IMR-90 (cell line): ENCODE measurements at regions not wholly inside any gene's neighbourhood (a gene's known extent, or its start where the extent isn't known, plus 50 kb on each side); places are given as distances from the start of the nearest gene placed in this dataset.

Experiments
- ATAC-seq: fragments of 200-7000 bp; cut with Tn5 transposase; 2 replicates; pipeline ENCODE4 v1.9.1; 2020; ENCODE audit warnings: low read depth, mild to moderate bottlenecking, moderate library complexity
- BruUV-seq: library from RNA; stranded (reverse); fragments of 400-500 nt; replicated peaks from 2 replicates; lab custom pipeline; 2021; lab: Mats Ljungman, UMichigan
- CTCF ChIA-PET: fragments of 300-600 bp; formaldehyde crosslinking; extraction: SDS; loops from one replicate; lab custom pipeline; 2021; ENCODE audit warnings: antibody characterized with exemption; lab: Yijun Ruan, JAX
- POLR2A ChIA-PET: fragments of 300-600 bp; sonication (Branson Sonifier 250); formaldehyde crosslinking; loops from one replicate; lab custom pipeline; 2022; ENCODE audit warnings: antibody characterized with exemption; ENCODE audit not compliant: unreplicated experiment; lab: Charles Lee
- DNase-seq: peaks from one replicate; pipeline ENCODE4 v3.0.0; 2013
- H2AFZ ChIP-seq: replicated peaks from 2 replicates; pipeline ENCODE3; 2013; ENCODE audit warnings: low read length, mild to moderate bottlenecking; ENCODE audit not compliant: poor library complexity
- H2AK5ac ChIP-seq: 2 replicates; pipeline ENCODE4 v1.6.1; 2013; ENCODE audit warnings: low read depth, low read length, inconsistent platforms
- H2AK9ac ChIP-seq: replicated peaks from 2 replicates; pipeline ENCODE3; 2013; ENCODE audit warnings: mild to moderate bottlenecking, low read depth, low read length, moderate library complexity; ENCODE audit not compliant: poor library complexity
- H2BK120ac ChIP-seq: 2 replicates; pipeline ENCODE4 v1.6.1; 2013; ENCODE audit warnings: low read depth, low read length, inconsistent platforms
- H2BK15ac ChIP-seq: 3 replicates; pipeline ENCODE4 v1.6.1; 2013; ENCODE audit warnings: low read depth, low read length, inconsistent platforms
- H2BK20ac ChIP-seq: 2 replicates; pipeline ENCODE4 v1.6.1; 2013; ENCODE audit warnings: low read depth, mild to moderate bottlenecking, inconsistent platforms, low read length, moderate library complexity
- H2BK5ac ChIP-seq: 2 replicates; pipeline ENCODE4 v1.6.1; 2013; ENCODE audit warnings: mild to moderate bottlenecking, low read depth, low read length, inconsistent platforms; ENCODE audit not compliant: poor library complexity, severe bottlenecking
- H3K14ac ChIP-seq: replicated peaks from 2 replicates; pipeline ENCODE4 v1.6.1; 2013; ENCODE audit warnings: low read depth, low read length, inconsistent platforms
- H3K18ac ChIP-seq: 2 replicates; pipeline ENCODE4 v1.6.1; 2013; ENCODE audit warnings: low read depth, low read length, control low read depth
- H3K23ac ChIP-seq: 2 replicates; pipeline ENCODE4 v1.6.1; 2013; ENCODE audit warnings: low read depth, low read length, inconsistent platforms
- H3K27ac ChIP-seq: 2 replicates; pipeline ENCODE4 v1.5.1; 2013; ENCODE audit warnings: mild to moderate bottlenecking, control low read depth, low read length; ENCODE audit not compliant: insufficient read depth
- H3K27me3 ChIP-seq: 2 replicates; pipeline ENCODE4 v1.6.1; 2013; ENCODE audit warnings: low read length; ENCODE audit not compliant: control insufficient read depth, insufficient read depth
- H3K36me3 ChIP-seq: 2 replicates; pipeline ENCODE4 v1.6.1; 2013; ENCODE audit warnings: low read length, mixed read lengths; ENCODE audit not compliant: control insufficient read depth, insufficient read depth
- H3K4ac ChIP-seq: 2 replicates; pipeline ENCODE4 v1.6.1; 2013; ENCODE audit warnings: low read depth, low read length, inconsistent platforms
- H3K4me1 ChIP-seq: 2 replicates; pipeline ENCODE4 v1.6.1; 2013; ENCODE audit warnings: low read length, mixed read lengths; ENCODE audit not compliant: control insufficient read depth, insufficient read depth
- H3K4me2 ChIP-seq: 2 replicates; pipeline ENCODE4 v1.6.1; 2013; ENCODE audit warnings: low read depth, mild to moderate bottlenecking, control low read depth, low read length, moderate library complexity
- H3K4me3 ChIP-seq: 2 replicates; pipeline ENCODE4 v1.5.1; 2013; ENCODE audit warnings: low read depth, mild to moderate bottlenecking, control low read depth, low read length, moderate library complexity; ENCODE audit not compliant: insufficient read depth
- H3K56ac ChIP-seq: 2 replicates; pipeline ENCODE4 v1.6.1; 2013; ENCODE audit warnings: low read length, inconsistent platforms; ENCODE audit not compliant: insufficient read depth; ENCODE audit errors: extremely low read depth
- H3K79me1 ChIP-seq, 2 experiments: 2 replicates each; pipeline ENCODE4 v1.6.1; 2013; ENCODE audit warnings: low read length in 2 of 2, inconsistent platforms in 1 of 2, low read depth in 1 of 2
- H3K9ac ChIP-seq: 2 replicates; pipeline ENCODE4 v1.6.1; 2013; ENCODE audit warnings: low read depth, low read length, control low read depth
- H3K9me1 ChIP-seq: 2 replicates; pipeline ENCODE4 v1.6.1; 2013; ENCODE audit warnings: low read length, inconsistent platforms; ENCODE audit not compliant: insufficient read depth
- H3K9me3 ChIP-seq: 2 replicates; pipeline ENCODE4 v1.6.1; 2013; ENCODE audit warnings: low read length; ENCODE audit not compliant: control insufficient read depth, insufficient read depth
- H4K20me1 ChIP-seq: 2 replicates; pipeline ENCODE4 v1.6.1; 2013; ENCODE audit warnings: low read length, inconsistent platforms; ENCODE audit not compliant: insufficient read depth
- H4K5ac ChIP-seq: 2 replicates; pipeline ENCODE4 v1.6.1; 2013; ENCODE audit warnings: mild to moderate bottlenecking, low read depth, low read length, control low read depth
- H4K8ac ChIP-seq, 2 experiments: 2 replicates each; pipeline ENCODE4 v1.6.1; 2013; ENCODE audit warnings: low read depth in 2 of 2, low read length in 2 of 2, control low read depth in 1 of 2, inconsistent platforms in 1 of 2
- H4K91ac ChIP-seq: 2 replicates; pipeline ENCODE4 v1.6.1; 2013; ENCODE audit warnings: low read depth, low read length, inconsistent platforms; ENCODE audit not compliant: insufficient read depth
- BHLHE40 ChIP-seq: fragments of 150-350 bp; IDR thresholded peaks from 2 replicates; pipeline ENCODE4 v1.6.1; 2016; ENCODE audit warnings: mild to moderate bottlenecking, low read depth, low read length
- CEBPB ChIP-seq: IDR thresholded peaks from 2 replicates; pipeline ENCODE4 v1.6.1; 2012; ENCODE audit warnings: low read depth, low read length, improper control_type of control experiment
- CHD1 ChIP-seq: IDR thresholded peaks from 2 replicates; pipeline ENCODE4 v1.6.1; 2012; ENCODE audit warnings: low read depth, low read length, improper control_type of control experiment
- FOS ChIP-seq: fragments of 150-350 bp; IDR thresholded peaks from 2 replicates; pipeline ENCODE4 v1.6.1; 2016; ENCODE audit warnings: low read depth, low read length
- MAFK ChIP-seq: IDR thresholded peaks from 2 replicates; pipeline ENCODE4 v1.6.1; 2012; ENCODE audit warnings: low read depth, low read length, improper control_type of control experiment
- MAZ ChIP-seq: IDR thresholded peaks from 2 replicates; pipeline ENCODE4 v1.6.1; 2012; ENCODE audit warnings: low read depth, mild to moderate bottlenecking, low read length, improper control_type of control experiment, moderate library complexity, borderline replicate concordance
- MXI1 ChIP-seq: IDR thresholded peaks from 2 replicates; pipeline ENCODE4 v1.6.1; 2012; ENCODE audit warnings: low read depth, mild to moderate bottlenecking, low read length, moderate library complexity, borderline replicate concordance
- NFE2L2 ChIP-seq: fragments of 150-350 bp; IDR thresholded peaks from 2 replicates; pipeline ENCODE4 v1.6.1; 2016; ENCODE audit warnings: low read depth, mild to moderate bottlenecking, low read length
- POLR2A ChIP-seq: IDR thresholded peaks from 2 replicates; pipeline ENCODE4 v1.6.1; 2012; ENCODE audit warnings: mild to moderate bottlenecking, low read depth, low read length
- RAD21 ChIP-seq: IDR thresholded peaks from 2 replicates; pipeline ENCODE4 v1.6.1; 2012; ENCODE audit warnings: low read length, improper control_type of control experiment
- RCOR1 ChIP-seq: IDR thresholded peaks from 2 replicates; pipeline ENCODE4 v1.6.1; 2012; ENCODE audit warnings: mild to moderate bottlenecking, low read length, improper control_type of control experiment; ENCODE audit not compliant: insufficient replicate concordance
- RFX5 ChIP-seq: IDR thresholded peaks from 2 replicates; pipeline ENCODE4 v1.8.0; 2012; ENCODE audit warnings: low read depth, mild to moderate bottlenecking, low read length, moderate library complexity
- SMC3 ChIP-seq: fragments of 150-350 bp; IDR thresholded peaks from 2 replicates; pipeline ENCODE4 v1.6.1; 2016; ENCODE audit warnings: low read depth, mild to moderate bottlenecking, antibody characterized with exemption, low read length, moderate library complexity
- WGBS, 2 experiments: methylation state at CpG; one replicate each; pipeline versions ENCODE4 v1.1.5 to v1.1.7; 2013; ENCODE audit warnings: missing lambda C conversion rate in 2 of 2; ENCODE audit not compliant: insufficient read length in 1 of 2; ENCODE audit errors: extremely low coverage in 2 of 2; 5-methylcytosine and 5-hydroxymethylcytosine counted together
- dilution Hi-C: fragments of 300-500 bp; cut with HindIII; formaldehyde crosslinking; loops from one replicate; pipeline ENCODE4 v1.14.3; 2018; ENCODE audit warnings: low sequenced_read_pairs; ENCODE audit not compliant: unreplicated experiment
- in situ Hi-C: fragments of 300-500 bp; cut with MboI; formaldehyde crosslinking; loops from 3 replicates; pipeline ENCODE4 v1.14.3; 2019; ENCODE audit warnings: low sequenced_read_pairs, inconsistent platforms, mixed read lengths
- intact Hi-C: fragments of 100-400 bp; cut with micrococcal nuclease; formaldehyde crosslinking; loops from 2 replicates; pipeline ENCODE4 v1.10.0; 2022
- TF ChIP-seq, protein P1 (sequence below): conservative IDR thresholded peaks from 2 replicates; pipeline ENCODE4 v1.5.1; 2012; ENCODE audit warnings: mild to moderate bottlenecking, low read depth, low read length, improper control_type of control experiment
- TF ChIP-seq, protein P2 (sequence below): fragments of 150-350 bp; IDR thresholded peaks from 2 replicates; pipeline ENCODE4 v1.6.1; 2017; ENCODE audit warnings: mild to moderate bottlenecking, antibody characterized with exemption, low read length, low read depth
- TF ChIP-seq, protein P3 (sequence below): fragments of 150-350 bp; IDR thresholded peaks from 2 replicates; pipeline ENCODE4 v1.6.1; 2016; ENCODE audit warnings: low read depth, mild to moderate bottlenecking, low read length, moderate library complexity, borderline replicate concordance

DNA sequence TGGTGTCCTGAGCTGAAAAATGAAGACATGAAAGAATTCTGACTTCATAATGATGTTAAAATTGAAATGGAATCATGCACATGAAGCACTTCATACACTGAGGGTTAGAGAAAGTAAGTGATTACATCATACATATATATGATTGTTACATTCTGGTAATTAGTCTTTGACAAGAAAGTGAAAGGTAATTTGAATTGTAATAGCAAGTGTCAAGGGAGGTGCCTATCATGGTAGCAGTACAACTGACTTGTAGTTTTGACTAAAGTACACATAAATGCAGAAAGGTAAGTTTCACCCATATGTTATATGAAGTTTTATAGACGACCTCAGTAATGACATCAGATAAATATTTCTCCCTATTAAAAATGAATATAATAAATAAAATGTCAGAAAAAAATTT is 1325.0 kb upstream of the GOT2 start:
- Histone ChIP-seq H4K8ac (no peak overlapping the region), H2BK5ac (no peak overlapping the region), H3K9ac (no peak overlapping the region), H3K27ac (no peak overlapping the region), H2BK120ac (no peak overlapping the region), H3K4me2 (no peak overlapping the region), H3K4me1 (no peaks in the 10 kb centered on the region), H2AFZ (no peak overlapping the region), H3K4ac (no peak overlapping the region), H4K91ac (no peak overlapping the region), H4K20me1 (no peaks in the 10 kb centered on the region), H3K4me3 (no peak overlapping the region), H3K9me1 (no peaks in the 10 kb centered on the region), H3K79me1 (no peaks in the 10 kb centered on the region), H2AK5ac (no peak overlapping the region), H3K14ac (no peak overlapping the region), H3K36me3 (no peaks in the 10 kb centered on the region), H2BK20ac (no peak overlapping the region), H2AK9ac (no peak overlapping the region), H2BK15ac (no peak overlapping the region), H3K9me3 (peaks cover 2% of the 10 kb centered on the region; the same call in 1 of the 2 replicates), H4K5ac (no peak overlapping the region), H3K56ac (no peak overlapping the region), H3K27me3 (no peaks in the 10 kb centered on the region), H3K23ac (no peak overlapping the region), H3K18ac (no peak overlapping the region)
- ChIA-PET CTCF (no interaction called here), POLR2A (no interaction called here)
- no peak for ATAC-seq
- in situ Hi-C loops: no loop called here
- DNase-seq: no peak
- no TSS peak for BruUV-seq
- TF ChIP-seq RCOR1 (no peak), FOS (no peak), CHD1 (no peak), CEBPB (no peak), MXI1 (no peak), POLR2A (no peak), RAD21 (no peak), BHLHE40 (no peak), MAZ (no peak), RFX5 (no peak), MAFK (no peak), NFE2L2 (no peak), SMC3 (no peak)
- TF ChIP-seq, protein P1, sequence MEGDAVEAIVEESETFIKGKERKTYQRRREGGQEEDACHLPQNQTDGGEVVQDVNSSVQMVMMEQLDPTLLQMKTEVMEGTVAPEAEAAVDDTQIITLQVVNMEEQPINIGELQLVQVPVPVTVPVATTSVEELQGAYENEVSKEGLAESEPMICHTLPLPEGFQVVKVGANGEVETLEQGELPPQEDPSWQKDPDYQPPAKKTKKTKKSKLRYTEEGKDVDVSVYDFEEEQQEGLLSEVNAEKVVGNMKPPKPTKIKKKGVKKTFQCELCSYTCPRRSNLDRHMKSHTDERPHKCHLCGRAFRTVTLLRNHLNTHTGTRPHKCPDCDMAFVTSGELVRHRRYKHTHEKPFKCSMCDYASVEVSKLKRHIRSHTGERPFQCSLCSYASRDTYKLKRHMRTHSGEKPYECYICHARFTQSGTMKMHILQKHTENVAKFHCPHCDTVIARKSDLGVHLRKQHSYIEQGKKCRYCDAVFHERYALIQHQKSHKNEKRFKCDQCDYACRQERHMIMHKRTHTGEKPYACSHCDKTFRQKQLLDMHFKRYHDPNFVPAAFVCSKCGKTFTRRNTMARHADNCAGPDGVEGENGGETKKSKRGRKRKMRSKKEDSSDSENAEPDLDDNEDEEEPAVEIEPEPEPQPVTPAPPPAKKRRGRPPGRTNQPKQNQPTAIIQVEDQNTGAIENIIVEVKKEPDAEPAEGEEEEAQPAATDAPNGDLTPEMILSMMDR: no peak
- TF ChIP-seq, protein P2, sequence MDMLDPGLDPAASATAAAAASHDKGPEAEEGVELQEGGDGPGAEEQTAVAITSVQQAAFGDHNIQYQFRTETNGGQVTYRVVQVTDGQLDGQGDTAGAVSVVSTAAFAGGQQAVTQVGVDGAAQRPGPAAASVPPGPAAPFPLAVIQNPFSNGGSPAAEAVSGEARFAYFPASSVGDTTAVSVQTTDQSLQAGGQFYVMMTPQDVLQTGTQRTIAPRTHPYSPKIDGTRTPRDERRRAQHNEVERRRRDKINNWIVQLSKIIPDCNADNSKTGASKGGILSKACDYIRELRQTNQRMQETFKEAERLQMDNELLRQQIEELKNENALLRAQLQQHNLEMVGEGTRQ: no peak
- TF ChIP-seq, protein P3, sequence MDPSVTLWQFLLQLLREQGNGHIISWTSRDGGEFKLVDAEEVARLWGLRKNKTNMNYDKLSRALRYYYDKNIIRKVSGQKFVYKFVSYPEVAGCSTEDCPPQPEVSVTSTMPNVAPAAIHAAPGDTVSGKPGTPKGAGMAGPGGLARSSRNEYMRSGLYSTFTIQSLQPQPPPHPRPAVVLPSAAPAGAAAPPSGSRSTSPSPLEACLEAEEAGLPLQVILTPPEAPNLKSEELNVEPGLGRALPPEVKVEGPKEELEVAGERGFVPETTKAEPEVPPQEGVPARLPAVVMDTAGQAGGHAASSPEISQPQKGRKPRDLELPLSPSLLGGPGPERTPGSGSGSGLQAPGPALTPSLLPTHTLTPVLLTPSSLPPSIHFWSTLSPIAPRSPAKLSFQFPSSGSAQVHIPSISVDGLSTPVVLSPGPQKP: no peak
- dilution Hi-C loops: no loop called here
- no CpG with 5 or more reads among the region's 1 CpG for WGBS, 2 experiments
- intact Hi-C loops: no loop called here
